Ascending aorta (tissue), 2 donors: ENCODE measurements at regions not wholly inside any gene's neighbourhood (a gene's known extent, or its start where the extent isn't known, plus 50 kb on each side); places are given as distances from the start of the nearest gene placed in this dataset.
"Not testable (repeated sequence)": the region's sequence is repeated elsewhere in the genome, so short reads cannot be mapped to it uniquely, and the experiment has no call there.

Source experiments
- DNase-seq, 2 donors: peaks; one replicate each; pipeline ENCODE4 v3.0.0-alpha.2; 2019; ENCODE audit warnings: low spot score in 2 of 2
- H3K27ac ChIP-seq, 2 donors: fragments of 200-600 bp; sonication (generic); one replicate each; pipeline ENCODE4 v1.5.1; 2016 to 2017; ENCODE audit warnings: mild to moderate bottlenecking in 1 of 2
- H3K27me3 ChIP-seq: fragments of 200-600 bp; sonication (generic); one replicate; pipeline ENCODE4 v1.5.1; 2017
- H3K36me3 ChIP-seq, 2 donors: fragments of 200-600 bp; sonication (generic); one replicate each; pipeline ENCODE4 v1.5.1; 2016
- H3K4me1 ChIP-seq, 2 donors: fragments of 200-600 bp; sonication (generic); one replicate each; pipeline ENCODE4 v1.5.1; 2016 to 2017; ENCODE audit warnings: mild to moderate bottlenecking in 1 of 2
- H3K4me3 ChIP-seq, 2 donors: fragments of 200-600 bp; sonication (generic); one replicate each; pipeline ENCODE4 v1.5.1; 2016 to 2017; ENCODE audit warnings: mild to moderate bottlenecking in 1 of 2
- H3K9me3 ChIP-seq, 2 donors: fragments of 200-600 bp; sonication (generic); one replicate each; pipeline ENCODE4 v1.5.1; 2016
- CTCF ChIP-seq, 3 experiments: fragments of 200-600 bp in 2 of 3; fragments of 450-650 bp in 1 of 3; sonication (generic) in 2 of 3; IDR thresholded peaks; one replicate each; pipeline ENCODE4 v1.5.1; 2016 to 2019; ENCODE audit warnings: antibody characterized with exemption in 3 of 3, mild to moderate bottlenecking in 1 of 3, moderate library complexity in 1 of 3
- intact Hi-C: fragments of 100-400 bp; cut with DNase I; formaldehyde crosslinking; loops from one replicate; pipeline ENCODE4 v1.15.1; 2023

- no peaks in the 10 kb centered on the region for H3K36me3 ChIP-seq
- intact Hi-C loops: no loop called here
- H3K4me1 ChIP-seq: no peaks in the 10 kb centered on the region
- H3K9me3 ChIP-seq: no peaks in the 10 kb centered on the region
- no peak overlapping the region for H3K27ac ChIP-seq
- TF ChIP-seq CTCF (IDR thresholded peaks at IDR 0.05): no peak
- H3K27me3 ChIP-seq: no peaks in the 10 kb centered on the region
- H3K4me3 ChIP-seq: no peak overlapping the region
- DNase-seq: no peak
These were observed 259.6 kb downstream of the SMARCA2 start for GRCh38 chr9:2274762-2275161.

GRCh38 chr9:2276296-2276695 lies 261.1 kb downstream of the SMARCA2 start:
- no peaks in the 10 kb centered on the region for H3K9me3 ChIP-seq
- intact Hi-C loops: no loop called here
- H3K36me3 ChIP-seq: no peaks in the 10 kb centered on the region
- DNase-seq: no peak
- no peak for TF ChIP-seq CTCF (IDR thresholded peaks at IDR 0.05)
- no peaks in the 10 kb centered on the region for H3K27me3 ChIP-seq
- H3K4me1 ChIP-seq: no peaks in the 10 kb centered on the region
- H3K27ac ChIP-seq: no peak overlapping the region
- no peak overlapping the region for H3K4me3 ChIP-seq

GRCh38 chr9:2277133-2277532 lies 262.0 kb downstream of the SMARCA2 start:
- H3K27ac ChIP-seq, H3K4me3 ChIP-seq, intact Hi-C loops, DNase-seq, H3K27me3 ChIP-seq, H3K4me1 ChIP-seq, H3K36me3 ChIP-seq, H3K9me3 ChIP-seq: not testable (repeated sequence)

GRCh38 chr9:2277644-2278043 lies 262.5 kb downstream of the SMARCA2 start:
- H3K27ac ChIP-seq, H3K9me3 ChIP-seq, H3K4me3 ChIP-seq, H3K27me3 ChIP-seq, H3K36me3 ChIP-seq, H3K4me1 ChIP-seq, DNase-seq, intact Hi-C loops: not testable (repeated sequence)

GRCh38 chr9:2279138-2279537 lies 264.0 kb downstream of the SMARCA2 start:
- H3K36me3 ChIP-seq, intact Hi-C loops: not testable (repeated sequence)

GRCh38 chr9:2281031-2281802 lies 266.1 kb downstream of the SMARCA2 start:
- no peak overlapping the region for H3K4me3 ChIP-seq
- H3K9me3 ChIP-seq: no peaks in the 10 kb centered on the region
- DNase-seq: no peak
- no peaks in the 10 kb centered on the region for H3K27me3 ChIP-seq
- intact Hi-C loops: no loop called here
- TF ChIP-seq CTCF (IDR thresholded peaks at IDR 0.05): no peak
- H3K36me3 ChIP-seq: no peaks in the 10 kb centered on the region
- H3K4me1 ChIP-seq: no peaks in the 10 kb centered on the region
- H3K27ac ChIP-seq: no peak overlapping the region

More at GRCh38 chr9:2279138-2279537, 264.0 kb downstream of the SMARCA2 start:
- not testable (repeated sequence) for H3K9me3 ChIP-seq, H3K27ac ChIP-seq, DNase-seq, H3K4me1 ChIP-seq, H3K4me3 ChIP-seq, H3K27me3 ChIP-seq

GRCh38 chr9:2281803-2282185 lies 266.6 kb downstream of the SMARCA2 start:
- intact Hi-C loops: no loop called here
- H3K4me1 ChIP-seq: no peaks in the 10 kb centered on the region
- no peak overlapping the region for H3K27ac ChIP-seq
- H3K4me3 ChIP-seq: no peak overlapping the region
- no peaks in the 10 kb centered on the region for H3K36me3 ChIP-seq
- H3K27me3 ChIP-seq: no peaks in the 10 kb centered on the region
- no peaks in the 10 kb centered on the region for H3K9me3 ChIP-seq
- no peak for TF ChIP-seq CTCF (IDR thresholded peaks at IDR 0.05)
- DNase-seq: no peak
